Fibroblast of upper back skin (primary cell): ENCODE measurements at regions not wholly inside any gene's neighbourhood (a gene's known extent, or its start where the extent isn't known, plus 50 kb on each side); places are given as distances from the start of the nearest gene placed in this dataset.

Experiments
- DNase-seq: peaks from one replicate; pipeline ENCODE4 v3.0.0-alpha.2; 2013

DNA sequence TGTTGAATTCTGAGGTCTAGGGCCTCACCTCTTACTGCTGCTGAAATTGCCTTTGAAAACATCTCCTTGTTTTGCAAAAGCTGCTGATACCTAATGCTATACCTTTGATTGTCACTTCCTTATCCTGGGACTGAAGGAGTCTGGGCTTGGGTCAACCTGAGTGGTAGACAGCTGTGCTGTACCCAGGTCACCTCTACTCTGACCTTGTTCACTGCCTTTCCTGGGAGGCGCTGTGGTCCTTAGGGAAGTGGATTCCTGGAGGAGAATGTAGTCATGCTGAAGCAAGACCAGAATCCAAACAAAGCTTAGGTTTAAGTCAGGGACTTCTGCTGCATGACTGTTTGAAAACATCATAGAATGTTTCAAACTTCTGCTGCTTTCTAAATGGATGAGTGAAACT, 191.4 kb downstream of the SNAPC1 start:
- DNase-seq: no peak

DNA sequence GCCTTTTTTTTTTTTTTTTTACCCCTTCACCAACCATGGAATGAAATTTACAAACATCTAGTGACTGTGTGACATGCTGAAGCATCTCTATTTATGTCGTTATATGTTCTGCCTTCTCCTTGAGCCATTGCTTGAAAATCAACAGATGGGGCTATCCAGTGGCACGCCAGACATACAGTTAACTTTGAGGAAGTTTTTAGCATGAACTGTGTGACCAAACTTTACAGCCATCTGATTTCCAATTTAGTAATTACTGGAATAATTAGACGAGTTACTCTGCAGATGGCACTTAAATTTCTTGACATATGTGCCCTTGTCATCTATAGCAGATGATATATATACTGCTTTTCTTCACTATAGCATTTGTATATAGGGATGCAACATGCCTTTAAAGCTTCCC, 192.1 kb downstream of the SNAPC1 start:
- no peak for DNase-seq

DNA sequence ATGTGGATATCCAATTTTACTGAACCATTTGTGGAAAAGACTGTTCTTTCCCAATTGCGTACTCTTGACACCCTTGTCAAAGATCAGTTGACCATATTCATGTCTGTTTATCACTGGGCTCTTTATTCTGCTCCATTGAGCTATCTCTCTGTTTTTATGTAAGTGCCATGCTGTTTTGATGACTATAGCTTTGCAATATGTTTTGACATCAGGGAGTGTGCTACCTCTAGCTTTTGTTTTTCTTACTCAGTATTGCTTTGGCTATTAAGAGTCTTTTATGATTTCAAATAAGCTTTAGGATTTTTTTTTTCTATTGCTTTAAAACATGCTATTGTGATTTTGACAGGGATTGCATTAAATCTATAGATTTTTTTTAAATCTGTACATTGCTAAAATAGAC, 194.3 kb downstream of the SNAPC1 start:
- DNase-seq: no peak

DNA sequence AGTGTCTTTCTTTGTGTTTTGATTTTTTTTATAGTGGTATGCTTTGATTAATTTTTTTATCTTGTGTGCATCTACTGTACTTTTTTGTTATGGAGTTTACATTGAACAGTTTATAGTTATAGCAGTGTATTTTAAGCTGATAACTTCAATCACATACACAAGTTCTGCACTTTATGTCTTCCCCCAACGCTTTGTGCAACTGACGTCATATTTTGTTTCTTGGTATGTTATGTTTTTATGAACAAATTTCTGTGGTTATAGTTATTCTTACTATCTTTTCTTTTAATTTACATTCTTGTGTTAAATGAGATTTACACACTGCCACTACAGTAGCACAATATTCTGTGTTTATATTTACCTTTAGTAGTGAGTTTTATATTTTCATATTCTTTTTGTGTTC, 197.1 kb downstream of the SNAPC1 start:
- DNase-seq: no peak

DNA sequence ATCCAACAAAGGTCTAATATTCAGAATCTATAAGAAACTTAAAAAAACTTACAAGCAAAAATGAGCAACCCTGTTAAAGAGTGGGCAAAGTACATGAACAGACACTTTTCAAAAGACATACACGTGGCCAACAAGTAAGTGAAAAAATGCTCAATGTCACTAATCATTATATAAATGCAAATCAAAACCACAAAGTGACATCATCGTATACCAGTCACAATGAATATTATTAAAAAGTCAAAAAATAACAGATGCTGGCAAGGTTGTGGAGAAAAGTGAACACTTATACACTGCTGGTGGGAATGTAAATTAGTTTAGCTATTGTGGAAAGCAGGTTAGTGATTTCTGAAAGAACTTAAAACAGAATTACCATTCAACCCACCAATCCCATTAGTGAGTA, 199.1 kb downstream of the SNAPC1 start:
- DNase-seq: no peak

DNA sequence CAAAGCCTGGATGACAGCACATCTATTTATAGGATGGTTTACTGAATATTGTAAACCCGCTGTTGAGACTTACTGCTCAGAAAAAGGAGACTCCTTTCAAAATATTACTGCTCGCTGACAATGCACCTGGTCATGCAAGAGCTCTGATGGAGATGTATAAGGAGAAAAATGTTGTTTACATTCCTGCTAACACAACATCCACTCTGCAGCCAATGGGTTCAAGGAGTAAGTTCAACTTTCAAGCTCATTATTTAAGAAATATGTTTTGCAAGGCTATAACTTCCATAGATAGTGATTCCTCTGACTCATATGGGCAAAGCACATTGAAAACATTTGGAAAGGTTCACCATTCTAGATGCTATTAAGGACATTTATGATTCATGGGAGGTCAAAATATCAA, 201.7 kb downstream of the SNAPC1 start:
- peak; percentile 18 for DNase-seq

DNA sequence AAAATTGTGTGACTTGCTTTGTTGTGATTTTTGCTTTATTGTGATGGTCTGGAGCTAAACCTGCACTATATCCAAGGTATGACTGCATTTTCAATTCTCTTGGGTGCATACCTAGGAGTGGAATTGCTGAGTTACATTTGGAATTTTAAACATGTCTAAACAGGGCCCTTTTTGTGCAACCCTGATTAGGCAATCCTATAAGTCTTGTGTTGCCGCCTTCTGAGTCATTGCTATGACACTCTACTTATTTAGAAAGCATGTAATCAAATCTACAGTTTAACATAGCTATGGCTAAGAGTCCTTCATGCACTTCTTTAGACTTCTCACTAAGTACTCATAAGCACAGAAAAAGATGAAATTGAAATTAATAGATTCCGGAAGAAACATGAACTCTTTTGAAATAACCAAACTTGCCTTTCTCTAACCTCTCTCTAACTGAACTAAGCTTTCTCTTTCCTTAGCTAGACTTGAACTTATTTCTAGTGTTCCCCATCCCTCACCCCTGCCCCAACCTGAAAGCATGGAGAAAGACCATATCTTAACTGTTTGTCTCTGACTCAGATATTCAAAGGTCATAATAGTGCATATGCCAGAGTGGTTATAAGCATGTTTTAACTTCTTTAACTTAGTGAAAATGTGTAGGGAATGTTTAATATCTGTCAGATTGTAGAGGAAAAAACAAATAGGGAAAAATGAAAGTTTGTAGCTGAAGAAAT, 203.0 kb downstream of the SNAPC1 start:
- peak; percentile 86 for DNase-seq

DNA sequence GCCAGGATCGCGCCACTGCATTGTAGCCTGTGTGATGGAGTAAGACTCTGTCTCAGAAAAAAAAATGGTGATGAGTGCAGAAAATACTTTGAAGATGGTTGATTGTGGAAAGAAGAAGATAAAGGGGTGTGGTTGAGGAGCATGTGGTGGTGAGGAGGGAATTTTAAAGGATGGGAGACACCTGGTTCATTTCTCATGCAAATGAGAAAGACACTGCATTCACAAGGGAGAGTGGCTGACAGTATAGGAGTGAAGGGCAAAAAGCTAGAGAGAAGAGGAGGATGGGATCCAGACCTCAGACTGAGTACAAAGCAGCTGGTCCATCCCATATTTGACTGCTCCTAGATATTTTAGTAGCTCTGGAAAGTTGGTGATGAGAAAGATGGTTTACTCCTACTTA, 206.0 kb downstream of the SNAPC1 start:
- no peak for DNase-seq

DNA sequence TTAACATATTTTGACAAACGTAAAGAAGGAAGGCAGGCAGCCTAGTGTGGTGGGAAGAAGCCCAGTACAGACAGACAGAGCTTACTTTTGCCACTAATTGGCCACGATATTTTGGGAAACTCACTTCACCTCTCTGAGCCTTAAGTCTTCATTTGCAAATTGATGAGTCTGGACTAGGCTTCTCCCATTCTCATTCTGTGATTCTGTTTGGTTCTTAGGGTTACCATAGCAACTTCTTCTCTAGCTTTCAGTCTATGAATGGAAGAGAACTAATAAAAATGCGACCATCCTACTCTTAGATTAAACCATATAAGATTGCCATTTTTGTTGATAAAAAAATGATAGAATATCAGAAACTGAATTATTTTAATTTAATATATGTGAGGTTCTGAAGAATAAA, 210.5 kb downstream of the SNAPC1 start:
- no peak for DNase-seq

DNA sequence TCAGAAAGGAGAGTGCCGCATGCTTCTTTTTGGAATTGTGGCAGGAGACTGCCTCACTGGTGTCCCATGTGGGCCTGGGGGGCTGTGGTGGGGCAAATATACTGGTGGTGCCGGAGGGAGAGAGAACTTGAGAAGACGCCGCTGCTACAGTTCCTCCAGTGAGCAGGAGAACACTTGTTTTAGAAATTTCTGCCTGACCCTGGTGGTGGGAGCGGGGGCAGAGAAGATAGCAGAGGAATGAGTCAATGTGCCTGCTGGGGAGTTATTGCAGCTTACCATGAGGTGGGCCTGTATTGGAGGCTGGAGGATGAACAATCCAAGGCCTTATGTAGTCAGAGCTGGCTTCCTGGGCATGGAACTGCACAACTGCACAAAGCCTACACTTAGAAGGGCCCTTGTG, 211.8 kb downstream of the SNAPC1 start:
- DNase-seq: peak; percentile 71

DNA sequence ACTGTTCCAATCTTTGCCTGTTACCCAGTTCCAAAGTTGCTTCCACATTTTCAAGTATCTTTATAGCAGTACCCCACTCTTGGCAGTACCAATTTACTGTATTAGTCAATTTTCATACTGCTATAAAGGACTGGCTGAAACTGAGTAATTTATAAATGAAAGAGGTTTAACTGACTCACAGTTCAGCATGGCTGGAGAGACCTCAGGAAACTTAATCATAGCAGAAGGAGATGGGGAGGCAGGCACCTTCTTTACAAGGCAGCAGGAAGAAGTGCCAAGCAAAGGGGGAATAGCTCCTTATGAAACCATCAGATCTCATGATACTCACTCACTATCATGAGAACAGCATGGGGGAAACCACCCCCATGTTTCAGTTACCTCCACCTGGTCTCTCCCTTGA, 215.0 kb downstream of the SNAPC1 start:
- peak; percentile 37 for DNase-seq

DNA sequence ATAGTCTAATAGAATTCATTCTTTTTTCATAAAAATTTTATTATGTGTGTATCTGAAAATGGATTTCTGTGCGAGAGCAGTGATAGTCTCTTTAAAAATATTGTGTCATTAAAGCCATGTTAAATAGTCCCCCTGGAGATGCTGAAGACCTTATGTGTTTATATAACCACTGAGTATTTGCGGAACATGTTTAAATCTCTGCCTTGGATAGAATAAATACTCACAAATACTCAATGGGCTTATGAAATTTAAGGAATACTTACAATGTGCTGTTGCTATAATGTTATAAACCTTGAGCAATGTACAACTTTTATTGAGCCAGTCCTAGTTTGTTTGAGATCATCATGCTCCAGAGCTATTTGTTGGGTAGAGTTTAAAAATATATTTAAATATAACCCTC, 226.0 kb downstream of the SNAPC1 start:
- DNase-seq: no peak

DNA sequence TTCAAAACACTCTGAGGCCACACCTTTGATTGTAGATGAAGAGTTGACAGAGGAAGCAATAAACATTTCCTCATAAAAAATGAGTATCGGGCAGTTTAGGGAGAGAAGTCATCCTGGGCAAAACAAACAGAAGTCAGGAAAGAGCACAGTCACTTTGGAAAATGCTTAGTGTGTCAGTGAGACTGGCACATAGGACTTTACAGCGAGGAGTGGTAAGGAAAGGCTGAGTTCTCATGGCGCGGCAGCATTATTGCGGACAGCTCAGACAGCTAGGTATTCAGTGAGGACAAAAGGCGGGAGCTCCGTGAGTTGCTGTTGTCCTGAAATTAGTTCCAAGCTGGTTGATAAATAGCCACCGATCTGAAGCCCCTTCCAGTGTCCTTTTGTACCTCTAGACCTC, 229.9 kb downstream of the SNAPC1 start:
- no peak for DNase-seq

DNA sequence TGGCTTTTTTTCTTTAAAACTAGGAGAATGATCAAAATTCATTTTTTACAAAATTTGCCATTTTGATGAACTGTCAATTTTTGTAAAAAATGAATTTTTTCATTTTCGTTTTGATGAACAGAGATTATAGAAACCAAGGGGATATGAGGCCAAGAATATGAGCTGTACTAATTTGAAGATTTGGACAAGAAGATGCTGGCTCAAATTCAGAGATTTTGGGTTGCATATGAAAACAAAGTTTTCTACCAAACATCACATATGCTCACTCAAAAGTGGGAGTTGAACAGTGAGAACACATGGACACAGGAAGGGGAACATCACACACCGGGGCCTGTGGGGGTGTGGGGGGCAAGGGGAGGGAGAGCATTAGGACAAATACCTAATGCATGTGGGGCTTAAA, 230.7 kb downstream of the SNAPC1 start:
- no peak for DNase-seq

DNA sequence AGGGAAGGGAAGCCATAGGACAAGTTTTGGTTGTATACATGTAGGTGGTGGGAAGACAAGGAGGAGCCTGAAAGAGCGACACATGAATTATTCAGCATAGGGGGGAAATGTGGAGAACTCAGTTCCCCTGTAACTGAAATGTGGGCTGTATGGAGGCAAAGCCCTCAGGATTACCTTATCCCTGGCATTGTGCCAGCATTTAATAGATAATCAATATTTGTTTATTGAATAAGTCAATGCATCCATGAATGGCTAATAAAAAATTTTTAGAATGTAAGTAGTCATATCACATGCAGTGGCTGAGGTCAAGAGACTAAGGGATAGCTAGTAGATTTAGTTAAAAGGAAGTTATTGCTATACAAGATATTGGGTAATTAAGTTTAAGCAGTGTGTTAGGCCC, 232.4 kb downstream of the SNAPC1 start:
- DNase-seq: no peak

DNA sequence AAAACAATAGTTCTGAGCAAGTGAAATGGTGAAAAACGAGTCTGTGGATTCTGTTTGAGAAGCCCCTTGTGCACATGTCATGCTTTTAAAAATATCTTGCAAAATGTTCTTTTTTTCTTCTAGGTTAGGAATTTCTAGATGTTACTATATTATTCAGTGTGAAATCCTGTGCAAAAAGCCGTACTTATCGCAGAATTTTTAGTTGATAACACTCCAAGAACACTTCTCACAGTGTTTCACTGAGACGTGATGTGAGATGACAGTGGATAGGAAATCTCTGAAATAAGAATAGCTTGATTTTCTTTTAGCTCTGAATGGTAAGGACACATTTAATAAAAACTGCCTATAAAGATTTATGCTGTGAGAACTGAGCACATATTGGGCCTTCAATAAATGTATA, 234.5 kb downstream of the SNAPC1 start:
- no peak for DNase-seq

DNA sequence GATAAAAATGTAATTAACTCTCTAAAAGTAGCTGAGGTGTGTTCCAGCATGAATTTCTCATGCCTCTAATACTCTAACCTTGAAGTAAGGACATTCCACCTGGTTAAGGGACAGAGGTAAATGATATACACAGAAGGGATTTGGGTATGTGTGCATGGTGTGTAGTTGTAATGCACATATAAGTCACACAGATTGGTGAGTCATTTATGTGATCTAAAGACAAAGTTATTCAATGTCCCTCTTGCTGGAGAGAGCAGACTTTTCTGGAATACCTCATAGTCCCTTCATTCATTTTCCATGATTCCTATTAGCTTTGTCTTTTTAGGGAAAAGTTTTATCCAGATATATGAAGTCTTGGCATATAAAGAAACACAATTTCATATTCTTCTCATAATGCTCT, 234.9 kb downstream of the SNAPC1 start:
- no peak for DNase-seq

DNA sequence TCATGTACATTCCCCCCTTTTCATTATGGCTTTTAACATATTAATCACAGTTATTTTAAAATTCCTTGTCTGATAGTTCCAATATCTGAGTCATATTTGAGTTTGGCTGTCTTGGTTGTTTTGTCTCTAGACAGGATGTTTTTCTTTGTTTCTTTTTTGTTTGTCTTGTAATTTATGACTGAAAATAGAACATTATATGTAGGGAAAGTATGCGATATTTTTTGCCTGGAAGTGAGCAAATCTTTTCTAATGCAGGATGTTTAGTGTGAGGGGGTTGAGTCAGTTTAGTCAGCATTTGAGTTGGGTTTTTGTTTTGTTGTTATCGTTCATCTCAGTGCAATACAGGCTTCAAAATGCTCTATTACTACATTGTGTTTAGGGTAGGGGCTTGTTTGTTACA, 239.7 kb downstream of the SNAPC1 start:
- no peak for DNase-seq

DNA sequence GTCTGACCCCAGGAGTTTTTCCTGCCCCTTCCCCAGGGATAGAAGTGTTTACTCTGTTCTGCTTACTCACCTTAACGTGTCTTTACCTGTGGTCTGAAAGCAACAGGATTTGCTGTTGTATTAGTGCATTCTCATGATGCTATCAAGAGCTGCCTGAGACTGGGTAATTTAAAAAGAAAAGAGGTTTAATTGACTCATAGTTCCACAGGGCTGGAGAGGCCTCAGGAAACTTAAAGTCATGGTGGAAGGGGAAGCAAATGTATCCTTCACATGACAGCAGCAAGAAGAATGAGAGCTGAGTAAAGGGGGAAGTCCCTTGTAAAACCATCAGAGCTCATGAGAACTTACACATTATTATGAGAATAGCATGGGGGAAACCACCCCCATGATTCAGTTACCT, 240.4 kb downstream of the SNAPC1 start:
- DNase-seq: no peak

DNA sequence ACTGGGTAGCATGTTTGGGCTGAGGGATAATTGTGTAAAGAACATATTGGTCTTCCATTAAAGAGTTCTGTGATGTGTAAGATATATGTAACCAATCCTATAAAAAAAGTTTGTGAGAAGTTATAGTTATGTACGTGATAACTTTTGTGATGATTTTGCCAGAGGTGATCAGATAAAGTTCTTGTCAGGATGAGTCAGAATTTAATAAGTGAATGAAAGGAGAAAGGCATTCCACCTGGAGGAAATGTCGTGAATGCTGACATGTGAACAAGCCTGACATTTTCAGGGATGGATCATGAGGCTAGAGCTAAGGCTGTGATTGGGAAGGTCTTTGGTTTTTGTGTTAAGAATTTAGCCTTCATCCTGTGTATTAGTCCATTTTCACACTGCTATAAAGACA, 241.5 kb downstream of the SNAPC1 start:
- no peak for DNase-seq

DNA sequence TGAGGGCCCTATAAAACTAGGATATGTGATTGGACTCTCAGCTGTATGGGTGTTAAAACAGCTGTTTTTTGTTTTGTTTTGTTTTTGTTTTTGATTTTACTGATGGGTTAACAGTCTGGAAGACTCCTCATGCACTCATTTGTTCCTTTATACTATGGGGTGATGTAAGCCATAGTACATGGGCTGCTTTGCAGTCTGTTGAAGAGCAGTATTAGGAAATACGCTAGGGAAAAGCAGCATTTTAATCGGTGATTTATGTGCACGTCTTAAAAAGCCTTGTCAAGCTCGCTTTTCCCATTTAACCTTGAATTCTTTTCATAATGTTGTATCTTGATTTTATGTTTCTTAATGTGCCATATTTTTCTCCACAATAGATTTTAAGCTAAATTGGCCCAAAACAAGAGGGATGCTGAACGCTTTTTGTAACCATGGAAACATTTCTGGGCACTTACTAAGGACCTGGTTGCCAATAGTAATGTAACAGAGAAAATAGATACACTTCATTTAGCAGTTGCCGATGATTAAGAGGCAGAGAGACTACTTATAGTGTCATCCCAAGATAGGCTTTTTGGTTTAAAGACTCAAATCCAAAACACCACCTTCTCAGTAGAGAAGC, 244.0 kb downstream of the SNAPC1 start:
- peak; percentile 61 for DNase-seq

DNA sequence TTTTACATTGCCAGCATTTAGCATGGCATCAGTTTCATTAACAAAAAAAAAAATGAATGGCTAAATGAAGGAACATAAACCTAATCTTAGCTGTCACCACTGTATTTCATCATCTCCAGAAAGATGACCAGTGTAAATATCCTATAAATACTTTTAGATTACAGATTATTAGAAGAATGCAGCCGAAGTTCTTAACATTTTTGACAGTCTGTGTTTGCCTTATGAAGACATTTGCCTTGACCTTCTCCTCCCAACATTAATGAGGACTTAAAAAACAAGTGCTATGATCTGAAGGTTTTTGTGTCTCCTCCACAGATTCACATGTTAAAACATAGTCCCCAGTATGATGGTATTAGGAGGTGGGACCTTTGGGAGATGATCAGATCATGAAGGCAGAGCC, 253.0 kb downstream of the SNAPC1 start:
- peak; percentile 35 for DNase-seq

DNA sequence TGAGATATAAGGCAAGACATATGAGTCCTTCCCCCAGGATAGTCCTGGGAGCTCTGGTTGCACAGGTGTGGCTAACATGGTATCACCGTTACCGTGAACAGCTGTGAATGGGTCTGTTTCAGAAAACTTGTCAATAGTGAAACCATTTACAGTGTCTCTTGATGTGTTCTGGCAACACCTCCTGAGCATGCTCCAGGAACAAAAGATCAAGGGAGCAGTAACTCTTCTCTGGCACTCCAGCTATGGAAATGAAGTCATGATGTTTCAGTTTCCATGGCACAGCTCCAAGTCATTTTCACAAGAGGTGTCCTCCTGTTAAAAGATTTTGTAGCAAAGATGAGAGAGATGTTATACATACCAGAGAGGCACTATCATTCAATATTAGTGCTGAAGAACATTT, 253.7 kb downstream of the SNAPC1 start:
- peak; percentile 70 for DNase-seq

DNA sequence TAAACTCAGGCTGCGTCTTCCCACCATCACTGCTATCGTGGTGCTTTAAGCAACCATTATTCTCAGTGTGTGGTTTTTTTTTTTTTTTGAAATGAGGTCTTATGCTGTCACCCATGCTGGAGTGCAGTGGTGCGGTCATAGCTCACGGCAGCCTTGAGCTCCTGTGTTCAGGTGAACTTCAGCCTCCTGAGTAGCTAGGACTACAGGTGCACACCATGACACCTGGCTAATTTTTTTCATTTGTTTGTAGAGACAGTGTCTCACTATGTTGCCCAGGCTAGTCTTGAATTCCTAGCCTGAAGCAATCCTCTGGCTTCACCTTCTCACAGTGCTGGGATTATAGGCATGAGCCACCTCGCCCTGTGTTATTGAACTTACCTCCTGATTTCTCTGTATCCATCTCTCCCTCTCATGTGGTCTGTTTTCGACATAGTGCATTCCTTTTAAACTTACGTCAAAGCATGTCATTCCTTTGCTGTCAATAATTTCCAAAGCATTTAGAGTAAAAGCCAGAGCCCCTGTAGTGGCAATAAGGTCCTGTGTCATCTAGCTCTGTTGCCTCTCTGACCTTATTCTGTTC, 255.5 kb downstream of the SNAPC1 start:
- DNase-seq: no peak

DNA sequence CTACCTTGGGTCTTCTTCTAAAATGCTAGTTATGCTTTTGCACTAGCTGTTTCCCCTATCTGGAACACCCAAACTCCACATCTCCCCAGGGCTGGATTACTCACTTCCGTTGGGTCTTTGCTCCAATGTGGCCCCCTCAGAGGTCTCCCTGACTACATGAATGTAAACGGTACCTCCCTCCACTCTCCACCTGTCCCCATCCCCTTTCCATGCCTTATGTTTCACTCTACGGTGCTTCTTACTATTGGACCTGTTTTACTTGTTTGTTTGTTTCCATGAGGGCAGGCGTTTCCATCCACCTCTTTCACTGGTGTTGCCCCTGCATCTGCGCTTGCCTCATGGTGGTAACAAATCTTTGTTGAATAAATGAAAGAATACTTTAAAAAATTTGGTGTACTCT, 256.4 kb downstream of the SNAPC1 start:
- no peak for DNase-seq
